CD4-positive, alpha-beta T cell (primary cell): ENCODE measurements at regions not wholly inside any gene's neighbourhood (a gene's known extent, or its start where the extent isn't known, plus 50 kb on each side); places are given as distances from the start of the nearest gene placed in this dataset.

Source experiments
- ATAC-seq: fragments of 200-7000 bp; cut with Tn5 transposase; one replicate; pipeline ENCODE4 v1.10.0; 2022; ENCODE audit warnings: mild to moderate bottlenecking; ENCODE audit not compliant: poor library complexity
- CTCF ChIA-PET: fragments of 350-600 bp; sonication (Branson Sonifier 250); formaldehyde crosslinking; loops from one replicate; lab custom pipeline; 2021; ENCODE audit warnings: antibody characterized with exemption, inconsistent platforms; lab: Charles Lee
- POLR2A ChIA-PET: fragments of 350-600 bp; sonication (Branson Sonifier 250); formaldehyde crosslinking; loops from one replicate; lab custom pipeline; 2021; ENCODE audit warnings: antibody characterized with exemption, inconsistent platforms; lab: Charles Lee
- DNase-seq, 14 experiments: peaks; one replicate each; pipeline ENCODE4 v3.0.0-alpha.2; 2013 to 2020; ENCODE audit warnings: mixed read lengths in 2 of 14
- H3K27ac ChIP-seq, 2 donors: one replicate each; pipeline versions ENCODE4 v1.5.1 to v1.7.0; 2013; ENCODE audit warnings: low read length in 2 of 2, low read depth in 1 of 2, mild to moderate bottlenecking in 1 of 2
- H3K27me3 ChIP-seq, 2 experiments: 1 replicate in 1 of 2; 2 replicates in 1 of 2; pipeline versions ENCODE4 v1.6.1 to v1.7.0; 2013; ENCODE audit warnings: low read length in 2 of 2, control low read depth in 1 of 2, mild to moderate bottlenecking in 1 of 2, moderate library complexity in 1 of 2; ENCODE audit not compliant: insufficient read depth in 2 of 2, control insufficient read depth in 1 of 2
- H3K36me3 ChIP-seq: one replicate; pipeline ENCODE4 v1.6.1; 2013; ENCODE audit warnings: low read length, control low read depth; ENCODE audit not compliant: insufficient read depth
- H3K4me1 ChIP-seq: one replicate; pipeline ENCODE4 v1.6.1; 2013; ENCODE audit warnings: low read length, control low read depth; ENCODE audit not compliant: insufficient read depth
- H3K4me3 ChIP-seq: one replicate; pipeline ENCODE4 v1.5.1; 2013; ENCODE audit warnings: mild to moderate bottlenecking, low read length, moderate library complexity
- H3K9me3 ChIP-seq, 2 experiments: 1 replicate in 1 of 2; 2 replicates in 1 of 2; pipeline versions ENCODE4 v1.6.1 to v1.7.0; 2013; ENCODE audit warnings: low read length in 2 of 2, mild to moderate bottlenecking in 2 of 2, control low read depth in 1 of 2, moderate library complexity in 1 of 2; ENCODE audit not compliant: control insufficient read depth in 1 of 2, insufficient read depth in 1 of 2
- H3K27ac Mint-ChIP-seq: one replicate; pipeline ENCODE4 v1.8.0; 2020; ENCODE audit warnings: mixed read lengths
- H3K27me3 Mint-ChIP-seq: one replicate; pipeline ENCODE4 v1.8.0; 2021; ENCODE audit warnings: mixed read lengths
- H3K36me3 Mint-ChIP-seq: one replicate; pipeline ENCODE4 v1.8.0; 2021; ENCODE audit warnings: low read depth, mixed read lengths
- H3K4me1 Mint-ChIP-seq: one replicate; pipeline ENCODE4 v1.8.0; 2021; ENCODE audit warnings: low read depth, mixed read lengths
- H3K4me3 Mint-ChIP-seq: one replicate; pipeline ENCODE4 v1.8.0; 2020; ENCODE audit warnings: mild to moderate bottlenecking, mixed read lengths
- H3K9me3 Mint-ChIP-seq: one replicate; pipeline ENCODE4 v1.8.0; 2020; ENCODE audit warnings: mixed read lengths
- CTCF ChIP-seq: fragments of 200-600 bp; IDR thresholded peaks from one replicate; pipeline ENCODE4 v1.8.0; 2022; ENCODE audit warnings: antibody characterized with exemption, mild to moderate bottlenecking
- intact Hi-C, 2 experiments: fragments of 100-400 bp; cut with DNase I in 1 of 2; cut with micrococcal nuclease in 1 of 2; formaldehyde crosslinking; loops; one replicate each; pipeline versions ENCODE4 v1.15.1 to v1.9.0; 2023 to 2025; cut with DNase I, micrococcal nuclease

GRCh38 chr12:28766398-28766797 is 382.7 kb upstream of the FAR2 start:
- Histone ChIP-seq H3K27ac (no peak overlapping the region), H3K4me1 (no peaks in the 10 kb centered on the region), H3K27me3 (no peaks in the 10 kb centered on the region), H3K4me3 (no peak overlapping the region), H3K36me3 (no peaks in the 10 kb centered on the region), H3K9me3 (no peaks in the 10 kb centered on the region)
- ATAC-seq (no peak), DNase-seq (no peak)
- CTCF ChIA-PET: no interaction called here
- Mint-ChIP-seq H3K9me3 (no peaks in the 10 kb centered on the region), H3K27ac (no peak overlapping the region), H3K36me3 (no peaks in the 10 kb centered on the region), H3K27me3 (no peaks in the 10 kb centered on the region), H3K4me1 (no peaks in the 10 kb centered on the region), H3K4me3 (no peak overlapping the region)
- TF ChIP-seq CTCF: no peak
- POLR2A ChIA-PET: interaction anchor here (0.7 kb wide), 1 partner anchor 408 kb away, joined by 3 read pairs; no protein-coding TSS in a partner anchor
- intact Hi-C loops: no loop called here

- no peaks in the 10 kb centered on the region for H3K36me3 Mint-ChIP-seq
- Histone ChIP-seq H3K4me1 (no peaks in the 10 kb centered on the region), H3K36me3 (no peaks in the 10 kb centered on the region), H3K27me3 (no peaks in the 10 kb centered on the region), H3K4me3 (no peak overlapping the region), H3K9me3 (no peaks in the 10 kb centered on the region), H3K27ac (no peak overlapping the region)
- CTCF ChIA-PET: no interaction called here
- DNase-seq: no peak
- H3K27me3 Mint-ChIP-seq: no peaks in the 10 kb centered on the region
- no peak for TF ChIP-seq CTCF
- H3K4me1 Mint-ChIP-seq: no peaks in the 10 kb centered on the region
- intact Hi-C loops: no loop called here
- no peaks in the 10 kb centered on the region for H3K9me3 Mint-ChIP-seq
- ATAC-seq: no peak
- H3K27ac Mint-ChIP-seq: no peak overlapping the region
- H3K4me3 Mint-ChIP-seq: no peak overlapping the region
- POLR2A ChIA-PET: no interaction called here
These were observed 381.2 kb upstream of the FAR2 start for GRCh38 chr12:28767836-28768348.

- H3K4me3 Mint-ChIP-seq: no peak overlapping the region
- Histone ChIP-seq H3K27me3 (no peaks in the 10 kb centered on the region), H3K9me3 (no peaks in the 10 kb centered on the region), H3K36me3 (no peaks in the 10 kb centered on the region), H3K27ac (no peak overlapping the region), H3K4me3 (no peak overlapping the region), H3K4me1 (no peaks in the 10 kb centered on the region)
- H3K9me3 Mint-ChIP-seq: no peaks in the 10 kb centered on the region
- no peak for TF ChIP-seq CTCF
- DNase-seq (no peak), ATAC-seq (no peak)
- H3K4me1 Mint-ChIP-seq: no peaks in the 10 kb centered on the region
- no peaks in the 10 kb centered on the region for H3K36me3 Mint-ChIP-seq
- H3K27ac Mint-ChIP-seq: no peak overlapping the region
- ChIA-PET CTCF (no interaction called here), POLR2A (no interaction called here)
- intact Hi-C loops: no loop called here
- H3K27me3 Mint-ChIP-seq: no peaks in the 10 kb centered on the region
These were observed 378.8 kb upstream of the FAR2 start for GRCh38 chr12:28770322-28770721.
